ENCODE measurements at regions not wholly inside any gene's neighbourhood (a gene's known extent, or its start where the extent isn't known, plus 50 kb on each side); places are given as distances from the start of the nearest gene placed in this dataset.

GRCh38 chr1:8202182-8202905, 115.6 kb upstream of the SLC45A1 start:
- TF ChIP-seq POLR2A (IDR thresholded peaks at IDR 0.05) (no peak), POLR2AphosphoS5 (IDR thresholded peaks at IDR 0.05) (peak in 2 of 3 donors; percentile 42 to 46)

All from spleen (tissue), 3 donors.